Mesenchymal stem cell (in vitro differentiated cells and primary cell): ENCODE measurements at regions not wholly inside any gene's neighbourhood (a gene's known extent, or its start where the extent isn't known, plus 50 kb on each side); places are given as distances from the start of the nearest gene placed in this dataset.
"Not testable (repeated sequence)": the region's sequence is repeated elsewhere in the genome, so short reads cannot be mapped to it uniquely, and the experiment has no call there.

Experiments
- DNase-seq: peaks from one replicate; pipeline ENCODE4 v3.0.0-alpha.2; 2013
- H2AFZ ChIP-seq: one replicate; pipeline ENCODE4 v1.6.1; 2013; ENCODE audit warnings: low read depth, mild to moderate bottlenecking, control low read depth, inconsistent platforms, low read length, moderate library complexity
- H2AK5ac ChIP-seq: 2 replicates; pipeline ENCODE4 v1.6.1; 2013; ENCODE audit warnings: low read length, moderate library complexity, mild to moderate bottlenecking, inconsistent platforms; ENCODE audit not compliant: severe bottlenecking
- H2BK120ac ChIP-seq: one replicate; pipeline ENCODE4 v1.6.1; 2013; ENCODE audit warnings: low read depth, mild to moderate bottlenecking, inconsistent platforms, low read length, moderate library complexity
- H2BK12ac ChIP-seq, 2 experiments: one replicate each; pipeline ENCODE4 v1.6.1; 2013; ENCODE audit warnings: inconsistent platforms in 2 of 2, low read length in 2 of 2, mild to moderate bottlenecking in 2 of 2, moderate library complexity in 2 of 2, control low read depth in 1 of 2
- H2BK15ac ChIP-seq: one replicate; pipeline ENCODE4 v1.6.1; 2013; ENCODE audit warnings: mild to moderate bottlenecking, low read depth, inconsistent platforms; ENCODE audit not compliant: poor library complexity, severe bottlenecking
- H2BK5ac ChIP-seq: 2 replicates; pipeline ENCODE4 v1.6.1; 2013; ENCODE audit warnings: low read depth, mild to moderate bottlenecking, low read length, control low read depth, inconsistent platforms; ENCODE audit not compliant: poor library complexity, severe bottlenecking
- H3K14ac ChIP-seq, 2 experiments: one replicate each; pipeline ENCODE4 v1.6.1; 2013; ENCODE audit warnings: inconsistent platforms in 2 of 2, low read length in 2 of 2, control low read depth in 1 of 2, mild to moderate bottlenecking in 1 of 2, moderate library complexity in 1 of 2
- H3K18ac ChIP-seq, 2 experiments: one replicate each; pipeline ENCODE4 v1.6.1; 2013; ENCODE audit warnings: inconsistent platforms in 2 of 2, low read length in 2 of 2, control low read depth in 1 of 2, low read depth in 1 of 2, mild to moderate bottlenecking in 1 of 2
- H3K23ac ChIP-seq, 2 experiments: one replicate each; pipeline ENCODE4 v1.6.1; 2013; ENCODE audit warnings: inconsistent platforms in 2 of 2, low read length in 2 of 2, mild to moderate bottlenecking in 2 of 2, moderate library complexity in 2 of 2, control low read depth in 1 of 2
- H3K27ac ChIP-seq: 2 replicates; pipeline ENCODE4 v1.5.1; 2013; ENCODE audit warnings: mild to moderate bottlenecking, moderate library complexity, low read length, control low read depth, inconsistent platforms; ENCODE audit not compliant: poor library complexity, severe bottlenecking
- H3K27me3 ChIP-seq, 2 experiments: 2 replicates each; pipeline versions ENCODE4 v1.6.1 to v1.7.0; 2013; ENCODE audit warnings: low read length in 2 of 2, mild to moderate bottlenecking in 2 of 2, moderate library complexity in 2 of 2, control low read depth in 1 of 2, inconsistent platforms in 1 of 2; ENCODE audit not compliant: control insufficient read depth in 1 of 2, insufficient read depth in 1 of 2
- H3K36me3 ChIP-seq, 2 experiments: 2 replicates each; pipeline versions ENCODE4 v1.6.1 to v1.7.0; 2013; ENCODE audit warnings: low read length in 2 of 2, control low read depth in 1 of 2, inconsistent platforms in 1 of 2, low read depth in 1 of 2, mild to moderate bottlenecking in 1 of 2; ENCODE audit not compliant: insufficient read depth in 2 of 2, control insufficient read depth in 1 of 2
- H3K4ac ChIP-seq, 2 experiments: one replicate each; pipeline ENCODE4 v1.6.1; 2013; ENCODE audit warnings: inconsistent platforms in 2 of 2, low read length in 2 of 2, mild to moderate bottlenecking in 2 of 2, moderate library complexity in 2 of 2, control low read depth in 1 of 2, low read depth in 1 of 2
- H3K4me1 ChIP-seq: 2 replicates; pipeline ENCODE4 v1.6.1; 2013; ENCODE audit warnings: low read depth, low read length, control low read depth; ENCODE audit not compliant: control insufficient read depth, insufficient read depth
- H3K4me2 ChIP-seq: 2 replicates; pipeline ENCODE4 v1.6.1; 2013; ENCODE audit warnings: low read length, mild to moderate bottlenecking, inconsistent platforms; ENCODE audit not compliant: poor library complexity, severe bottlenecking
- H3K4me3 ChIP-seq, 2 experiments: 2 replicates each; pipeline versions ENCODE4 v1.5.1 to v1.7.0; 2013; ENCODE audit warnings: low read length in 2 of 2, mild to moderate bottlenecking in 2 of 2, control low read depth in 1 of 2, low read depth in 1 of 2; ENCODE audit not compliant: insufficient read depth in 1 of 2
- H3K79me1 ChIP-seq: replicated peaks from 2 replicates; pipeline ENCODE4 v1.6.1; 2013; ENCODE audit warnings: mild to moderate bottlenecking, control low read depth, low read length, inconsistent platforms; ENCODE audit not compliant: poor library complexity, severe bottlenecking
- H3K9ac ChIP-seq: 2 replicates; pipeline ENCODE4 v1.7.0; 2013; ENCODE audit warnings: mild to moderate bottlenecking, low read length, moderate library complexity
- H3K9me3 ChIP-seq: 2 replicates; pipeline ENCODE4 v1.7.0; 2013; ENCODE audit warnings: mild to moderate bottlenecking, low read length; ENCODE audit not compliant: control insufficient read depth
- H4K8ac ChIP-seq: one replicate; pipeline ENCODE4 v1.6.1; 2013; ENCODE audit warnings: inconsistent platforms, mild to moderate bottlenecking, low read length, moderate library complexity
- H4K91ac ChIP-seq: one replicate; pipeline ENCODE4 v1.6.1; 2013; ENCODE audit warnings: mild to moderate bottlenecking, low read length, inconsistent platforms
- WGBS: methylation state at CpG from one replicate; pipeline ENCODE4 v1.1.7; 2013; ENCODE audit warnings: mixed read lengths; 5-methylcytosine and 5-hydroxymethylcytosine counted together

DNA sequence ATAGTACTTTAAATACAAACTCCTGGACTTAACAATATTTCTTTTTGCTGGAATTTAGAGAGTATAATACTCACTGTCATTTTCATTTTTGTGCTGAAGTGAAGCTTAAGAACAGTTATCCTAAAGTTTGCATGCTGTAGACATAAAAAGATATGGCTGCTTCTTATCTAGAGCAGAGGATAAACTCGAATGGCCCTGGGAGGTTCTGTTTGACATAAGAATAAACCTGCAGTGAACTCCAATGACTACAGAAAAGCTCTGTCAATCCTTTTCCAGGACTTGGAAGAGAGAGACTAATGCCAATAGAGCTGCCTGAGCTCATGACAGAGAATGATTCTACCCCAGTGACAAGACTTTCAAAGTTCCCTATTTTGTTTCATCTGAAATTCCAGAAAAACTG is 1017.8 kb upstream of the MIR17HG start:
- H2BK12ac ChIP-seq, result no peak overlapping the region
- no peak overlapping the region for H2BK15ac ChIP-seq
- H2BK5ac ChIP-seq, result no peak overlapping the region
- no peak for DNase-seq
- no peak overlapping the region for H3K18ac ChIP-seq
- no peak overlapping the region for H3K4ac ChIP-seq
- H2AK5ac ChIP-seq, result no peak overlapping the region
- H3K4me2 ChIP-seq, result no peak overlapping the region
- no peak overlapping the region for H3K23ac ChIP-seq
- no peak overlapping the region for H4K91ac ChIP-seq
- WGBS, result 72% methylated on average over 1 of the region's 1 CpG
- H2BK120ac ChIP-seq, result no peak overlapping the region
- H2AFZ ChIP-seq, result no peak overlapping the region
- H3K79me1 ChIP-seq, result no peaks in the 10 kb centered on the region
- no peaks in the 10 kb centered on the region for H3K36me3 ChIP-seq
- no peak overlapping the region for H3K4me3 ChIP-seq
- H3K9ac ChIP-seq, result no peak overlapping the region
- no peak overlapping the region for H3K27ac ChIP-seq
- H3K4me1 ChIP-seq, result no peaks in the 10 kb centered on the region
- H3K14ac ChIP-seq, result no peak overlapping the region
- H3K9me3 ChIP-seq, result no peaks in the 10 kb centered on the region
- no peaks in the 10 kb centered on the region for H3K27me3 ChIP-seq
- no peak overlapping the region for H4K8ac ChIP-seq

DNA sequence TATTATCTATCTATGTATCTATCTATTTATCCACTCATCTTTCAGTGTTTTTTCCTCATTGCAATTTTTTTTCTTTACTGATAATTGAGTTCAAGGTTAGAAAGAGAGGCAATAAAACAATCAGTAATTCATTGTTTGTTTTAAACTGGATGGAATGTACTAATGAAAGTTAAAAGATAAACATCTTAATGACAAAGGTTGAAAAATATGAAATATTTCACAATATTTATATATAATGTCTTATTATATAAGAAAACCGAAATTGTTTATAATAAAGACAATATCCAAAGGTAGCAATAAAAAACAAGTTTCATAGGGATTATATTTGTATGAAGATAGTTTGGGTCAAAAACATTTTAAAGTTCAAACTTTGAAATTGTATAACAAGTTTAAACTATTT is 1015.5 kb upstream of the MIR17HG start:
- no peaks in the 10 kb centered on the region for H3K9me3 ChIP-seq
- no CpG with 5 or more reads among the region's 1 CpG for WGBS
- no peak overlapping the region for H3K4me3 ChIP-seq

GRCh38 chr13:90336507-90336906 is 1011.0 kb upstream of the MIR17HG start:
- no peak overlapping the region for H2BK15ac ChIP-seq
- H4K91ac ChIP-seq, result no peak overlapping the region
- H3K23ac ChIP-seq, result no peak overlapping the region
- H2BK12ac ChIP-seq, result no peak overlapping the region
- no peaks in the 10 kb centered on the region for H3K4me1 ChIP-seq
- no peak overlapping the region for H3K4me2 ChIP-seq
- H3K18ac ChIP-seq, result no peak overlapping the region
- no peak overlapping the region for H3K4me3 ChIP-seq
- no peak overlapping the region for H3K14ac ChIP-seq
- H4K8ac ChIP-seq, result no peak overlapping the region
- no peaks in the 10 kb centered on the region for H3K79me1 ChIP-seq
- no peak for DNase-seq
- H2BK5ac ChIP-seq, result no peak overlapping the region
- 62% methylated on average over 4 of the region's 4 CpGs for WGBS
- H2BK120ac ChIP-seq, result no peak overlapping the region
- H3K4ac ChIP-seq, result no peak overlapping the region
- no peaks in the 10 kb centered on the region for H3K36me3 ChIP-seq
- H2AFZ ChIP-seq, result no peak overlapping the region
- H3K9ac ChIP-seq, result no peak overlapping the region
- no peaks in the 10 kb centered on the region for H3K27me3 ChIP-seq
- no peak overlapping the region for H3K27ac ChIP-seq
- no peak overlapping the region for H2AK5ac ChIP-seq
- H3K9me3 ChIP-seq, result no peaks in the 10 kb centered on the region

More for the DNA sequence above, 1015.5 kb upstream of the MIR17HG start:
- Histone ChIP-seq H3K18ac (no peak overlapping the region), H3K27me3 (no peaks in the 10 kb centered on the region), H2BK12ac (no peak overlapping the region), H3K4me1 (no peaks in the 10 kb centered on the region), H2AFZ (no peak overlapping the region), H3K23ac (no peak overlapping the region), H4K91ac (no peak overlapping the region), H3K14ac (no peak overlapping the region), H3K36me3 (no peaks in the 10 kb centered on the region), H2BK15ac (no peak overlapping the region), H4K8ac (no peak overlapping the region), H3K79me1 (no peaks in the 10 kb centered on the region), H2BK5ac (no peak overlapping the region), H2BK120ac (no peak overlapping the region), H3K4me2 (no peak overlapping the region), H3K27ac (no peak overlapping the region), H2AK5ac (no peak overlapping the region), H3K9ac (no peak overlapping the region), H3K4ac (no peak overlapping the region)
- no peak for DNase-seq

DNA sequence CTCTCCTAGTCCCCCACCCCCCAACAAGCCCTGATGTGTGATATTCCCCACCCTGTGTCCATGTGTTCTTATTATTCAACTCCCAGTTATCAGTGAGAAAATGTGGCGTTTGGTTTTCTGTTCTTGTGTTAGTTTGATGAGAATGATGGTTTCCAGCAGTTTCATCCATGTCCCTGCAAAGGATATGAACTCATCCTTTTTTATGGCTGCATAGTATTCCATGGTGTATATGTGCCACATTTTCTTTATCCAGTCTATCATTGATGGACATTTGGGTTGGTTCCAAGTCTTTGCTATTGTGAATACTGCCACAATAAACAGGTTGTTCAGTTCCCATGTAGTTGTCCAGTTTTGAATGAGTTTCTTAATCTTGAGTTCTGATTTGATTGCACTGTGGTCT is 1006.1 kb upstream of the MIR17HG start:
- not testable (repeated sequence) for H3K4me2 ChIP-seq, DNase-seq, H2BK120ac ChIP-seq, H3K79me1 ChIP-seq, H3K4me3 ChIP-seq, H3K9me3 ChIP-seq, H4K91ac ChIP-seq, H2BK15ac ChIP-seq, H3K14ac ChIP-seq, H3K27ac ChIP-seq, H4K8ac ChIP-seq, H2AFZ ChIP-seq, H3K27me3 ChIP-seq, H2AK5ac ChIP-seq, H3K4ac ChIP-seq, H3K36me3 ChIP-seq, H3K9ac ChIP-seq, H3K23ac ChIP-seq, H3K4me1 ChIP-seq, H2BK5ac ChIP-seq, H2BK12ac ChIP-seq, H3K18ac ChIP-seq
- WGBS, result 80% methylated on average over 1 of the region's 1 CpG
